HG03097 (cell line): ENCODE measurements at regions not wholly inside any gene's neighbourhood (a gene's known extent, or its start where the extent isn't known, plus 50 kb on each side); places are given as distances from the start of the nearest gene placed in this dataset.
"Not testable (repeated sequence)": the region's sequence is repeated elsewhere in the genome, so short reads cannot be mapped to it uniquely, and the experiment has no call there.

ENCODE experiments used
- ATAC-seq: cut with Tn5 transposase; IDR thresholded peaks from one replicate; pipeline ENCODE4 v1.9.1; 2021; ENCODE audit not compliant: unreplicated experiment, low FRiP score

DNA sequence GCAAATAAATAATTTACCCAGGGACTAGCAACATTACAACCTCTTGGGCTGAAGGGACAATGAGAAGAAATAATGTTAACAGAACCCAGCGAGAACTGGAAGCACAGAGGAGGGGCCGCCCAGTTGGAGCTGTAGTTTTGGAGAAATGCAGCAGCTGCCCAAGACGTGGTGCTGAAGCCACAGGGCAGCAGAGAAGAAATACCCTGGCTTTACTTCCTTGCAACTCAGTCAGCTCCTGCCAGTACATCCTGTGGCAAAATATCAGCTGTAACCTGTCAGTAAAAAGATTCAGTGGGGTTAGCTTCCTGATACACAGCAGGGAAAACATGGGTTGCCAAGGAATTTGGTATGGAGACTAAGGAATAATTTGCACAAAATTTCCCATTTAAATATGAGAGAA is 283.6 kb upstream of the USP25 start:
- no peak for ATAC-seq

DNA sequence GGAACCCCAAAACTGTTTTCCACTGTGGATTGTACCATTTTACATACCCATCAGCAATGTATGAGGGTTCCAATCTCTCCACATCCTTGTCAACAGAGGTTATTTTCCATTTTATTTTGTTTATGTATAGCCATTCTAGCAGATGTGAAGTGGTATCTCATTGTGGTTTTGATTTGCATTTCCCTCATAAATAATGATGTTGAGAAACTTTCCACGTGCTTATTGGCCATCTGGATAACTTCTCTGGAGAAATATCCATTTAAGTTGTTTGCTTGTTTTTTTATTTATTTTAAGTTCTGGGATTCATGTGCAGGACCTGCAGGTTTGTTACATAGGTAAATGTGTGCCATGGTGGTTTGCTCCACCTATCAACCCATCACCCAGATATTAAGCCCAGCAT is 280.2 kb upstream of the USP25 start:
- ATAC-seq = no peak

DNA sequence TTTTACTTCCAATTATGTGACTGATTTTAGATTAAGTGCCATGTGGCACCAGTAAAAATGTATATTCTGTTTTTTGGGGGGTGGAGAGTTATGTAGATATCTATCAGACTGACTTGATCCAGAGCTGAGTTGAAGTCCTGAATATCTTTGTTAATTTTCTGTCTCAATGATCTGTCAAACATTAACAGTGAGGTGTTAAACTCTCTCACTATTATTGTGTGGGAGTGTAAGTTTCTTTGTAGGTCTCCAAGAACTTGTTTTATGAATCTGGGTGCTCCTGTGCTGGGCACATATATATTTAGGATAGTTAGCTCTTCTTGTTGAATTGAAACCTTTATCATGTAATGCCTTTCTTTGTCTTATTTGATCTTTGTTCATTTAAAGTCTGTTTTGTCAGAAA is 276.5 kb upstream of the USP25 start:
- no peak for ATAC-seq

DNA sequence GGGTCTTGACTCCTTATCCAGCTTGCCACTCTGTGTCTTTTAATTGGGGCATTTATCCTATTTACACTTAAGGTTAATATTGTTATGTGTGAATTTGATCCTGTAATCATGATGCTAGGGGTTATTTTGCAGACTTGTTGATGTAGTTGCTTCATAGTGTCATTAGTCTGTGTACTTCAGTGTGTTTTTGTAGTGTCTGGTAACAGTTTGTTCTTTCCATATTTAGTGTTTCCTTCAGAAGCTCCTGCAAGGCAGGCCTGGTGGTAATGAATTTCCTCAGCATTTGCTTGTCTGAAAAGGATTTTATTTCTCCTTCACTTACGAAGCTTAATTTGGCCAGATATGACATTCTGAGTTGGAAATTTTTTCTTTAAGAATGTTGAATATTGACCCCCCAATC is 276.0 kb upstream of the USP25 start:
- not testable (repeated sequence) for ATAC-seq

DNA sequence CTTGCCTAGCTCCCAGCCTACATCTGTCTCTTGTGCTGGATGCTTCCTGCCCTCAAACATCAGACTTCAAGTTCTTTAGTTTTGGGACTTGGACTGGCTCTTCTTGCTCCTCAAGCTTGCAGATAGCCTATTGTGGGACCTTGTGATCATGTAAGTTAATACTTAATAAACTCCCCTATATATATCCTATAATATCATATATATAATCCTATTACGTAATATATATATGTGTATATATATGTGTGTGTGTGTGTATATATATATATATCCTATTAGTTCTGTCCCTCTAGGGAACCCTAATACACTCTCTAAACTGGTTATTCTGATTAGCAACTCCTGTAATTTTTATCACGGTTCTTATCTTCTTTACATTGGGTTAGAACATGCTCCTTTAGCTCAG is 274.9 kb upstream of the USP25 start:
- ATAC-seq = not testable (repeated sequence)

DNA sequence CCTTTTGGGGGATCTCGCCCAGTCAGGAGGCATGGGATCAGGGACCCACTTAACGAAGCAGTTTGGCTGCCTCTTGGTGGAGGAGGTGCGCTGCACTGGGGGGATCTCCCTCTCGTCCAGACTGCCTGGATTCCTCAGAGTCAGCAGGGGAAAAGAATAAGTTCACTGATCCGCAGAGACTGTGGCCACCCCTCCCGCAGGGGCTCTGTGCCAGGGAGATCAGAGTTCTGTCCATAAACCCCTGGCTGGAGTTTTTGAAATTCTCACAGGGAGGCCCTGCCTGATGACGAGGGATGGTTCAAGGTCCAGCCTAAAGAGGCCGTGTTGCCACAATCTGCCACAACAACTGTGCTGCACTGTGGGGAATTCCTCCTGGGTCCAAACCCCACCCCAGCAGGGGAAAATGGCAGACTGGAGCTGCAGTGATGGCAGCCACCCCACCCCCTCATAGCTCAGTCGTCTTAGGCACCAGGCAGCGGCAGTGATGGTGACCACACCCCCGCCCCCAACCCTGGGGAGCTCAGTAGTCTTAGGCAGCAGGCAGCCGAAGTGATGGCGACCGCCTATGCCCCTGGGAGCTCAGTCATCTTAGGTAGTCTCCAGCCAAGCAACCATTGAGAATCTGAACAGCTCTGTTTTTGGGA is 273.8 kb upstream of the USP25 start:
- ATAC-seq = no peak

DNA sequence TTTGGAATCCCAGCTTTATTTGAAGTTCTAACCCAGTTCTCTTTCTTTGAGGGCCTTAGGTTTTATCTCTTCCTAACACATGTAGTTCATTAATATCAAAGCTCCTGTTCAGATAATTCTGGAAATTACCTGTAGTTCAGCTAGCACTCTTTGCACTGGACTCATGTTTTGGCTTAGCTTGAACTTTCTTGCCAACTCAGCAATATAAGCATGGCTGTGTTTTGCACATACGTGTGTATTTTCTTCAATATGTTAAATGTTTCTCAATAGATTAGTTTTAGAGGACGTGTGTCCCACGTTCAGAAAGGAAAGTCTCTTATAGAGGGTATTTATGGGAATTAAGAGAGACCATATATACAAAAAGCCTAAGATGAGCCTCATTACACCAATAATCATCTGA is 271.8 kb upstream of the USP25 start:
- ATAC-seq = no peak

DNA sequence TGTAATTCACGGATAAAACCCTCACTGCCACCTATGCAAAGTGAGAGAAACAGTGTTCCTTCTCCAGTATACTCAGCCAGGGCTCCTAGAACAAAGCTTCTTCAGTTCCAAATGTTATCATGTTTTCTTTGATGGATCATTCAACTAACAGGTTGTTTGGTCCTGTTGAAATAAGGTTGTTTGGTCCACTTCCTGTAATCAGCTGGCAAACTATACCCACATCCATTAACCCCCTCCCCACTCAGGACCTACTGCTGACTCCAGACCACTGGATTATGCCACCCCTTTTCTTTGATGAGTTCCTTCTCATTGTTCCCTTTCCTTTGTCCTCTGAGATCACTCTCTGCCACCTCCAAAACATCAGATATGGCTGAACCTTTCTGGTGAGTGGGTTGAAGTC is 267.7 kb upstream of the USP25 start:
- ATAC-seq = no peak

DNA sequence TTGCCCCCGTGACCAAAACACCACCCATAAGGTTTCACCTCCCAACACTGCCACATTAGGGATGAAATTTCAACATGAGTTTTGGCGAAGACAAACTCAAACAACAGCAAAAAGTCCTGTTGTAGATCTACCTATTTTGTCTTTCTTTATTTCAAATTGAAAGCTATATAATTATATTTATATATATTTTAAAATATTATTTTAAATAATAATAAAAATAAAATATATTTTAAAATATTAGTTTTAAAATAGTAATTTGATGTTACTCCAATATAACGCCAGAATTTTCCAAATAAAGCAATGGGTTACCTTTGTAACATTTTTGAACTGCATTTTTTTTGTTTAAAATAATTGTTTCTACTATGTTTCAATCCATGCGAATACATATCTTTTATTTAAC is 263.5 kb upstream of the USP25 start:
- ATAC-seq = no peak

DNA sequence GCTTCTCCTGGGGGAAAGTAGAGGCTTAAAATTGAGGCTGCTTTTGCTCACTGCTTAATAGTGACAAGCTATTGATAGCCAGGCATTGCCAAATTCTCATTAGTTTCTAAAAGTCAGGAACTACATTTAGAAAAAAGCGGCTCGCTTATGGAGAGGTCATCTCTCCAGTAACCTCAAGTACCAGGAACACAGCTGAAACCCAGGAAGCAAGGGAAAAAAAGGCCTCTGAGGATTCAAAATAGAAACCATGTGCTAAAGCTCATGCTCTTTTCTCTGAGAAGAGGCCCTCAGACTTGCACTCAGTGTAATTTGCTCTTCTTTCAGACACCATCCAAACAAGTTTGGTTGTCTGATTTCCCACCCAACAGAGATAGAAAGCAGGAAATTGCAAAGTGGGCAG is 261.4 kb upstream of the USP25 start:
- ATAC-seq = no peak

DNA sequence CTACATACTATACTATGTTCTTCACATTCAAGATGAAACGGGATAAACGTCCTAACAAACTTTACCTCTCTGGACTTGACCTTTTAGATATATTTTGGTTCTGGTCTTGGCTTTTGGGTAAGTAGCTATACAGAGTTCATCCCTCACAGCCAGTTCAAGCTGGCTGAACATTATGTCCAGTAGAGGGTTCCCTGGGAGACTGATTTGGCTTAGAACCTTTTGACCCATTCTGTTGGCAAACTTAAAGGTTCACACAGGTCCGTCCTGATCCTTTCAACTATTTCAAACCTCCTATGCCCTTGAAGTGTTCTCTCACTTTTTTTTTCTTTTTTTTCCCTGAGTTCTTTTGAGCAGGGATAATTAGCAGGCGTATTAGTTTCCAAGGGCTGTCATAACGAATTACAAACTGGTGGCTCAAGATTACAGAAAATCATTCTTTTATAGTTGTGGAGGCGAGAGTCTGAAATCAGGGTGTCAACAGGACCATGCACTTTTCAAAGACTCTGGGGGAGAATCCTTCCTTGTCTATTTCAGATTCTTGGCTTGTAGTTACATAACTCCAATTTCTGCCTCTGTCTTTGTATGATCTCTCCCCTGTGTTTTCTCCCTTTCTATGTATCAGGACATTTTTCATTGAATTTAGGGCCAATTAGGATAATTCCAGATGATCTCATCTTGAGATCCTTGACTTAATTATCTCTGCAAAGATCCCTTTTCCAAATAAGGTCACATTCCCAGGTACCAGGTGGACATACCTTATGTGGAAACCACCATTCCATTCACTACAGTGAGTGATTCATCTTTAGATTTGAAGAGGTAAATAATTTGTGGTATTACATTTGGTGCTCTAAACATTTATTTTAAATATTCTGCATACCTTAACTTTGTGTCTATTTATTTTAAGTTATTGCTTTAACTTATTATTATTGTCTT is 257.4 kb upstream of the USP25 start:
- ATAC-seq = no peak

DNA sequence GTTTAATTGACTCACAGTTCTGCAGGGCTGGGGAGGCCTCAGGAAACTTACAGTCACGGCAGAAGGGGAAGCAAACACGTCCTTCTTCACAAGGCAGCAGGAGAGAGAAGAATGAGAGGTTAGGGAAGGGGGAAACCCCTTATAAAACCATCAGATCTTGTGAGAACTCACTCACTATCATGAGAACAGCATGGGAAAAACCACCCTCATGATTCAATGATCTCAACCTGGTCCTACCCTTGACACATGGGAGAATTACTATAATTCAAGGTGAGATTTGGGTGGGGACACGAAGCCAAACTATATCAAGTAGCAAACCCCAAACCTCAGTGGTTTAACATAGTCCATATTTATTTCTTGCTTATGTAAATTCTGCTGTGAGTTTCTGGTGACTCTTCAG is 252.0 kb upstream of the USP25 start:
- not testable (repeated sequence) for ATAC-seq

DNA sequence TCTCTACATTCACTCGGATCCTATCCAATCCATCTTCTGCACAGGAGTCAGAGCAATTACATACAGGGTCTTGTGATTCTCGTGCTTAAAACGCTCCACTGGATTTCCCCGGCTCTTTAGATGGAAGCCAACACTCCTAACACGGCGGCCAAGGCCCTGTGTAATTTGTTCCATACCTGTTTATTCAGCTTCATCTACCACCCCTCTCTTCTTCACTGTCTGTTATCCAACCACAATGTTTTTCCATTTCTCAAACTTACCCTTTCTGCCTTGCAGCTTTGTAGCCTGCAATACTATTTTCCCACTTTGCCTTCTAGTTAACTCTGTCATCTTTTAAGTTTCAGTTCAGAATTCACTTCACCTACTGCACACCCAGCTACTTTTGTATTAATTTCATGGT is 249.6 kb upstream of the USP25 start:
- no peak for ATAC-seq

DNA sequence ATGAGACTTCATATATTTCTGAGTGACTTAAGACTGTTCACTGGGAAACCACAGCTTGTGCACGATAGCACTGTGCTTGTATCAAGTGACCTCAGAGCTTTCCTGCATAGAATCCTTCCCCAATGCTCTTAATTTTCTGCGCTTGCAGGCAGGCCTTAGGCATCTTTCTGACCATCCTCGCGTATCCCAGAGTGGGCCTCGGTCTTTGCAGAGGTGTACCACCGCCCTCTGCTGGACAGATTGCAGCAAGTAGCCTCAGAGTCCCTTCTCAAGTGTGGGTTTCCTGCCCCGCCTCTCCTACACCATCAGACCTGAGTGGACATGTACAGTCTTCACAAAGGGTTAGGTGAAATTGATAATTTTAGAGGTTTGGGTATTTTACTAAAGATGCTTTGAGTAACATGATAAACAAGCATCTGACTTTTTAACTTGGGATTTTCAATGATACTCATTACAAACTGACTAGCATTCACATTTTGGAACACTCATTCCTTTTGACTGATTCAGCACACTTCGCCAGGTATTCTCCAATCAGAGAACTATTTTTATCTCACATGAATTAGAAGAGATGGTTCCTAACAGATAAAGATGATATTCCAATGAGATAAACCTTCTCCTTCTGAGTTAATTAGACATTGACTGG is 246.5 kb upstream of the USP25 start:
- peak; percentile 96 for ATAC-seq

DNA sequence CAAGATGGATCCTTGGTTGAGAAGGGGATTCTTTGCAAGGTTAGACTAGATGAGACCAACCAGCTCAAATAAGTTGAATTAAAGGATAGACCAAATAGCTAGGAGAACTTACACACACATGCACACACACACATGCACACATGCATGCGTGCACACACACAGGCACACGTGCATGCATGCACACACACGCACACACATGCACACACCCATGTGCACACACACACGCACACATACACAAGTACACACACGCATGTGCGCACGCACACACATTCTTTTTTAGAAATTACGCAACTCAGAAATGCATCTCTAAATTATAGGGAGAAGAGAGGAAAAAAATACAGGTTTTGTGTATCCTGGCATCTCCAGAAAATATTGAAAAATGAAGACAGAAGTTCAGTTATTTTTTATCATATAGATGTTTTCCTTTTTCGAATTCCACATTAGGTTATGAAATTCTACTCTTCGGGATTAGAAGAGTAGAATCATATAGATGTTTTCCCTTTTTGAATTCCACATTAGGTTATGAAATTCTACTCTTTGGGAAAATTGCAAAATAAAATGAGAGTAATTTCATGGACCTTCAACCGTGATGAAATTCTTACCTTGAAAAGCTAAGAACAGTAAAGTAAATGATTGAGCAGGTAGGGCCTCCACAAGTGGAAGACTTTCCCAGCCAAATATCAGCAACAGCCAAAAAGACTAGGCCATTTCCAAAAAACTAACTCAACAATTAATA is 243.2 kb upstream of the USP25 start:
- ATAC-seq = no peak

DNA sequence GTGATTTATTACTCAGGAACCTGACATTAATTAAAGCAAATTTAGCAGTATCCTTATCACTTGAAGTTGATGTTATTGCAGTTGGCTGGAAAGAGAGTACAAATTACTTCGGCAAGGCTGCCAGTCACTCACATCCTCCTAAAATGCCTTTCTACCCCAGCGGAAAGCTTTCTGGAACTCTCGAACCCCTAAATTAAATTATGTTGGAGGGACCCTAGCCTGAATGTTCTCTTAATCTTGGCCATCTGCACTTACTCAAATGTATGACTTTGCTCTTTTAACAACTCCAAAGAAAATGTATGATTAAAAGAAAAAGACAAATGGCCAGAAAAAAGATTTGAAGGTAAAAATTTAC is 242.6 kb upstream of the USP25 start:
- ATAC-seq = no peak

DNA sequence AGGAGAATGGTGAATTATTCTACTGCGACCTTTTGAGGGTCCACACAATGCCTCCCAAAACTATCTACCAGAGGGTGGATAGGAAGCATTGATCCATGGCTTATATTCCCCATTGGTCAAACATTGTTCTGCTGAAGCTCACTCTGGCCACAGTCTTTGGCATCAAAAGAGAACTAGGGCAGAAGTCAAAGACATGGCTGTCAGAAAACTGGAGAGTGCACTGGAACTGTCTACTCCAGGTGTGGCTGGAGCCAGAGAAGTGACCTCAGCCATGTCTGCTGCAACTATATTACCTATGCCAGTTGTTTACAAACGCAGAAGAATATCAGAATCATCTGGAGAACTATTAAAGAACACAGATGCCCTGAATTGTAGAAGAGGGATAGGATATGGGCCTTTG is 238.7 kb upstream of the USP25 start:
- no peak for ATAC-seq

DNA sequence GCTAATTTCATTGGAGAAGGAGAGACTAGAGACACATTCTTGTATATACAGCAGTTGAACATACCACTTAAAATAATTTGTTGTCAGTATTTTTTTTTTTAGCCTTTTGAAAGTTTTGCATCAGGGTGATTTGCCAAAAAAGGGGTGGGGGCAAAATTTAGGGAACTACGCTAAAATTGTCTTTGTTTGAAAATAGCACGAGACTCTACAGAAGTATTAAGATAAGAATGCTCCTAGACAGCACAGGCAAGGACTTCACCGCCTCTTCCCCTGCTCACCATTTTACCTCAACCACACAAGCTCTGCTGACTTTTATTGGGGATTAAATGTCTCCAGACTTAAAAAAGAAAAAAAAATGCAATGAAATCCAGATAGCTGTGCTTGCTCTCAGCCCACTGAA is 236.1 kb upstream of the USP25 start:
- ATAC-seq = no peak

DNA sequence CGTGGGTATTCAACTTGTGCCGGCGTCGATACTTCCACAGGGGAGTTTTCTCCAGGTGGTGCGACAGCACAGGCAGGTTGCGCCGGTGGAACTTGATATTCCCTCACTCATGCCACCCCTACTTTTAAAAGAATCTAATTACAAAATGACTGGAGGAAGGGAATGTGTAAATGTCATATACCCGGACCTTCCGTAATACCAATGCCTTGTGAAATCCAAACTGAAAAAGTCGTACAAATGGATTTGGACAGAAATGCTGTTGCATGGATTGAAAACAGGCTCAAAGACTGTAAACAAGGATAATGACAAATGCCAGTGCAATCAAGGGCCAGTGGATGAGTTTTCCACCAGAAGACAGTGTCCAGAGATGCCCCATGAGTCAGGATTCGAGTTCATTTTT is 235.3 kb upstream of the USP25 start:
- no peak for ATAC-seq

DNA sequence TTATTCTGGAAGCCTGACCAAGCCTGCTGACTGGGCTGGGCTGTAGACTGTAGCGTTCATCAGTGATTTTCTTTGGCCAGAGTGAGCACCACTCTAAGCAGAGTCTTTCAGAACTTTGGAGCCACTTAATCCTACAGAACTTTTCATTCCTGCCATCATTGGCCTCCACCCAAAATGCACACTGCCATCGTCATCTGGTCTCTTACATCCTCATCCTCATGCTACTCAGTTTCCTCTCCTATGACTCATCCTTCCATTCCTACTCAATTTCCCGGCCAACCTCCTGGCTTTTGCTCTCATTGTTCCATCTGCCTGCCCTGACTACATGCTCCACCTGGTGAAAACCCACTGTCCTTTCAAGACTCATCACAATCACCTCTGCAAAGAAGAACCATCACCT is 233.8 kb upstream of the USP25 start:
- no peak for ATAC-seq

DNA sequence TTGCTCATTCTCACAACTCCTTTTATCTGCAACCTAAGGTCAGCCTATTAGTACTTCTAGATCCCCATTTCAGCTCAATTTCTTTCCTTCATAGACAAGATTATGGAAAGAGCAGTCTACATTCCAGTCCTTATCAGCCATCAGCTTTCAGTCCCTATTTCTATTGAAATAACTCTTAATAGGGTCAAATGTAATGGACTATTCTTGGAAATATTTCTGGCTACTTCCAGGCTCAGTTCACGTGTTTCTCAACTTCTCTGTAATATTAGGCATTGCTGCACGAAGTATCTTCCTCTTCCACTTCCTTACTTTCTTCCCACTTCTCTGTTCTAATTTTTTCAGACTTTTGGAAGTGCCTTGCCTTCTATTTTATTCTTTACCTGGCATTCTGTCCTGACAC is 232.9 kb upstream of the USP25 start:
- ATAC-seq = no peak
